ENCODE measurements at regions not wholly inside any gene's neighbourhood (a gene's known extent, or its start where the extent isn't known, plus 50 kb on each side); places are given as distances from the start of the nearest gene placed in this dataset.

GRCh38 chr6:90646940-90647339 is 60.1 kb upstream of the MAP3K7 start:
- no peak for TF ChIP-seq CTCF (IDR thresholded peaks at IDR 0.05; ENCODE audit: poor library complexity, severe bottlenecking)
- no peak for TF ChIP-seq TAF1 (IDR thresholded peaks at IDR 0.05; ENCODE audit: low read depth)
- no peak for TF ChIP-seq POLR2AphosphoS5 (IDR thresholded peaks at IDR 0.05)
- no peak for TF ChIP-seq REST (IDR thresholded peaks at IDR 0.05; ENCODE audit: borderline replicate concordance)
- no peak for TF ChIP-seq EP300 (conservative IDR thresholded peaks at IDR 0.05; ENCODE audit: poor library complexity, severe bottlenecking)
- TF ChIP-seq MXI1 (conservative IDR thresholded peaks at IDR 0.05; ENCODE audit: poor library complexity, severe bottlenecking): no peak
- TF ChIP-seq EZH2 (IDR thresholded peaks at IDR 0.05; ENCODE audit: borderline replicate concordance, insufficient read depth, low read length, poor library complexity, severe bottlenecking): no peak
- TF ChIP-seq SMC3 (conservative IDR thresholded peaks at IDR 0.05; ENCODE audit: poor library complexity): no peak
- no peak for TF ChIP-seq RAD21 (conservative IDR thresholded peaks at IDR 0.05)
- H3K4me3 ChIP-seq (ENCODE audit: low read length): no peak overlapping the region
- no peaks in the 10 kb centered on the region for H3K79me2 ChIP-seq (replicated peaks; ENCODE audit: insufficient read depth, low read length)
- no peaks in the 10 kb centered on the region for H3K27me3 ChIP-seq (ENCODE audit: insufficient read depth, low read depth, low read length)
- no peak overlapping the region for H3K9ac ChIP-seq (ENCODE audit: low read length)
- H3K9me2 ChIP-seq (ENCODE audit: insufficient read depth, low read length): no peaks in the 10 kb centered on the region
- H2AFZ ChIP-seq (ENCODE audit: low read depth, low read length): no peak overlapping the region
- no peaks in the 10 kb centered on the region for H3K9me3 ChIP-seq (ENCODE audit: low read length)
- H4K20me1 ChIP-seq (ENCODE audit: insufficient read depth): no peaks in the 10 kb centered on the region
- H3K36me3 ChIP-seq (ENCODE audit: insufficient read depth, low read length): no peaks in the 10 kb centered on the region
- no peaks in the 10 kb centered on the region for H3F3A ChIP-seq (ENCODE audit: insufficient read depth, low read length, poor library complexity, severe bottlenecking)
- H3K4me2 ChIP-seq (ENCODE audit: low read length): no peak overlapping the region
- no peak overlapping the region for H3K27ac ChIP-seq (ENCODE audit: low read length)

- Histone ChIP-seq H4K20me1 (ENCODE audit: insufficient read depth) (no peaks in the 10 kb centered on the region), H3K36me3 (ENCODE audit: insufficient read depth, low read length) (no peaks in the 10 kb centered on the region), H3K4me2 (ENCODE audit: low read length) (no peak overlapping the region), H3K27ac (ENCODE audit: low read length) (no peak overlapping the region), H3K4me3 (ENCODE audit: low read length) (no peak overlapping the region), H3K9ac (ENCODE audit: low read length) (no peak overlapping the region), H3K27me3 (ENCODE audit: insufficient read depth, low read depth, low read length) (no peaks in the 10 kb centered on the region), H2AFZ (ENCODE audit: low read depth, low read length) (no peak overlapping the region), H3K79me2 (replicated peaks; ENCODE audit: insufficient read depth, low read length) (no peaks in the 10 kb centered on the region), H3F3A (ENCODE audit: insufficient read depth, low read length, poor library complexity, severe bottlenecking) (no peaks in the 10 kb centered on the region), H3K9me3 (ENCODE audit: low read length) (no peaks in the 10 kb centered on the region), H3K9me2 (ENCODE audit: insufficient read depth, low read length) (no peaks in the 10 kb centered on the region)
- TF ChIP-seq MXI1 (conservative IDR thresholded peaks at IDR 0.05; ENCODE audit: poor library complexity, severe bottlenecking) (no peak), TAF1 (IDR thresholded peaks at IDR 0.05; ENCODE audit: low read depth) (no peak)
These were observed 58.8 kb upstream of the MAP3K7 start for GRCh38 chr6:90645634-90646033.

- Histone ChIP-seq H3K36me3 (ENCODE audit: insufficient read depth, low read length) (no peaks in the 10 kb centered on the region), H3F3A (ENCODE audit: insufficient read depth, low read length, poor library complexity, severe bottlenecking) (no peaks in the 10 kb centered on the region), H2AFZ (ENCODE audit: low read depth, low read length) (no peak overlapping the region), H4K20me1 (ENCODE audit: insufficient read depth) (no peaks in the 10 kb centered on the region), H3K27ac (ENCODE audit: low read length) (no peak overlapping the region), H3K4me2 (ENCODE audit: low read length) (no peak overlapping the region), H3K9me2 (ENCODE audit: insufficient read depth, low read length) (no peaks in the 10 kb centered on the region), H3K9ac (ENCODE audit: low read length) (no peak overlapping the region), H3K27me3 (ENCODE audit: insufficient read depth, low read depth, low read length) (no peaks in the 10 kb centered on the region), H3K79me2 (replicated peaks; ENCODE audit: insufficient read depth, low read length) (no peaks in the 10 kb centered on the region), H3K4me3 (ENCODE audit: low read length) (no peak overlapping the region), H3K9me3 (ENCODE audit: low read length) (no peaks in the 10 kb centered on the region)
- TF ChIP-seq SMC3 (conservative IDR thresholded peaks at IDR 0.05; ENCODE audit: poor library complexity): no peak
- no peak for TF ChIP-seq EP300 (conservative IDR thresholded peaks at IDR 0.05; ENCODE audit: poor library complexity, severe bottlenecking)
- TF ChIP-seq CTCF (IDR thresholded peaks at IDR 0.05; ENCODE audit: poor library complexity, severe bottlenecking): no peak
- no peak for TF ChIP-seq REST (IDR thresholded peaks at IDR 0.05; ENCODE audit: borderline replicate concordance)
- no peak for TF ChIP-seq MXI1 (conservative IDR thresholded peaks at IDR 0.05; ENCODE audit: poor library complexity, severe bottlenecking)
- TF ChIP-seq TAF1 (IDR thresholded peaks at IDR 0.05; ENCODE audit: low read depth): no peak
- TF ChIP-seq EZH2 (IDR thresholded peaks at IDR 0.05; ENCODE audit: borderline replicate concordance, insufficient read depth, low read length, poor library complexity, severe bottlenecking): no peak
- no peak for TF ChIP-seq POLR2AphosphoS5 (IDR thresholded peaks at IDR 0.05)
- TF ChIP-seq RAD21 (conservative IDR thresholded peaks at IDR 0.05): no peak
These were observed 57.6 kb upstream of the MAP3K7 start for GRCh38 chr6:90644492-90644891.
